ENCODE measurements at regions not wholly inside any gene's neighbourhood (a gene's known extent, or its start where the extent isn't known, plus 50 kb on each side); places are given as distances from the start of the nearest gene placed in this dataset.

DNA sequence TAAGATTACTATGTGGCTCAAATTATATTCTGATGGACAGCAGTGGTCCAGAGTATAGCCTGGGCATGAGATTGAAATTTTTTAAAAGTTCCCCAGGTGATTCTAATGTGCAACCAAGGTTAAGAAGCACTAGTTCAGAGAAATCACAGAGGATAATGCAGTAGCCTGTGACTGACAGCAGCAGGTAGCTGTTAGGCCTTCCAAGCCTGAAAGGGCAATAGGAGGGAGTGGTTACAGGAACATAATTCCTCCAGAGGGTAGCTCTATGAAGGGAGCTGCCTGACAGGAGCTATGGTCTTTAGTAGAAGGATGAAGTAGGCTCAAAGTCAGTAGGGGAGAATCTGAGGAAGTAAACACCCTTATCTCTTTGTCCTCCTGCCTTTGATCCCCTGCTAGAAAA lies 342.9 kb upstream of the PPP2R3A start:
- TF ChIP-seq CTCF (IDR thresholded peaks at IDR 0.05) (no peak), POLR2A (IDR thresholded peaks at IDR 0.05) (no peak)

Measured in gastroesophageal sphincter (tissue), 3 donors.